Kidney epithelial cell (primary cell): ENCODE measurements at regions not wholly inside any gene's neighbourhood (a gene's known extent, or its start where the extent isn't known, plus 50 kb on each side); places are given as distances from the start of the nearest gene placed in this dataset.

Experiments
- DNase-seq: peaks from one replicate; pipeline ENCODE4 v3.0.0-alpha.2; 2010; ENCODE audit warnings: low read depth
- H3K27me3 ChIP-seq: 2 replicates; pipeline ENCODE4 v1.6.0; 2011; ENCODE audit warnings: low read length; ENCODE audit not compliant: control insufficient read depth, insufficient read depth
- H3K36me3 ChIP-seq: 2 replicates; pipeline ENCODE4 v1.5.1; 2011; ENCODE audit warnings: low read length; ENCODE audit not compliant: control insufficient read depth, insufficient read depth
- H3K4me3 ChIP-seq: 2 replicates; pipeline ENCODE4 v1.5.1; 2011; ENCODE audit warnings: low read depth, mild to moderate bottlenecking, control low read depth, low read length
- CTCF ChIP-seq: IDR thresholded peaks from 2 replicates; pipeline ENCODE4 v1.5.1; 2011; ENCODE audit warnings: mild to moderate bottlenecking, moderate library complexity, low read length, control low read depth, inconsistent platforms; ENCODE audit not compliant: insufficient read depth, poor library complexity, severe bottlenecking

GRCh38 chr19:56934438-56935090 lies 94.0 kb upstream of the PEG3 start:
- no peak overlapping the region for H3K4me3 ChIP-seq
- TF ChIP-seq CTCF, result no peak
- no peaks in the 10 kb centered on the region for H3K27me3 ChIP-seq
- H3K36me3 ChIP-seq, result no peaks in the 10 kb centered on the region
- no peak for DNase-seq

GRCh38 chr19:56939951-56940350 lies 99.4 kb upstream of the PEG3 start:
- H3K27me3 ChIP-seq, result no peaks in the 10 kb centered on the region
- no peak for TF ChIP-seq CTCF
- H3K4me3 ChIP-seq, result no peak overlapping the region
- no peaks in the 10 kb centered on the region for H3K36me3 ChIP-seq
- no peak for DNase-seq

GRCh38 chr19:56942756-56943155 lies 102.2 kb upstream of the PEG3 start:
- no peak for TF ChIP-seq CTCF
- no peak for DNase-seq
- Histone ChIP-seq H3K27me3 (no peaks in the 10 kb centered on the region), H3K36me3 (no peaks in the 10 kb centered on the region), H3K4me3 (no peak overlapping the region)

GRCh38 chr19:56946159-56946558 lies 105.6 kb upstream of the PEG3 start:
- no peak overlapping the region for H3K4me3 ChIP-seq
- no peak for TF ChIP-seq CTCF
- no peaks in the 10 kb centered on the region for H3K27me3 ChIP-seq
- no peaks in the 10 kb centered on the region for H3K36me3 ChIP-seq
- DNase-seq, result no peak

- no peak for TF ChIP-seq CTCF
- no peaks in the 10 kb centered on the region for H3K36me3 ChIP-seq
- DNase-seq, result no peak
- H3K4me3 ChIP-seq, result no peak overlapping the region
- no peaks in the 10 kb centered on the region for H3K27me3 ChIP-seq
Observed at GRCh38 chr19:56947206-56947605, 106.7 kb upstream of the PEG3 start.

- H3K4me3 ChIP-seq, result no peak overlapping the region
Observed at GRCh38 chr19:56949626-56950025, 109.1 kb upstream of the PEG3 start.

More at GRCh38 chr19:56949626-56950025, 109.1 kb upstream of the PEG3 start:
- no peak for DNase-seq
- Histone ChIP-seq H3K27me3 (no peaks in the 10 kb centered on the region), H3K36me3 (no peaks in the 10 kb centered on the region)
- no peak for TF ChIP-seq CTCF
